ENCODE measurements at regions not wholly inside any gene's neighbourhood (a gene's known extent, or its start where the extent isn't known, plus 50 kb on each side); places are given as distances from the start of the nearest gene placed in this dataset.
"Not testable (repeated sequence)": the region's sequence is repeated elsewhere in the genome, so short reads cannot be mapped to it uniquely, and the experiment has no call there.

DNA sequence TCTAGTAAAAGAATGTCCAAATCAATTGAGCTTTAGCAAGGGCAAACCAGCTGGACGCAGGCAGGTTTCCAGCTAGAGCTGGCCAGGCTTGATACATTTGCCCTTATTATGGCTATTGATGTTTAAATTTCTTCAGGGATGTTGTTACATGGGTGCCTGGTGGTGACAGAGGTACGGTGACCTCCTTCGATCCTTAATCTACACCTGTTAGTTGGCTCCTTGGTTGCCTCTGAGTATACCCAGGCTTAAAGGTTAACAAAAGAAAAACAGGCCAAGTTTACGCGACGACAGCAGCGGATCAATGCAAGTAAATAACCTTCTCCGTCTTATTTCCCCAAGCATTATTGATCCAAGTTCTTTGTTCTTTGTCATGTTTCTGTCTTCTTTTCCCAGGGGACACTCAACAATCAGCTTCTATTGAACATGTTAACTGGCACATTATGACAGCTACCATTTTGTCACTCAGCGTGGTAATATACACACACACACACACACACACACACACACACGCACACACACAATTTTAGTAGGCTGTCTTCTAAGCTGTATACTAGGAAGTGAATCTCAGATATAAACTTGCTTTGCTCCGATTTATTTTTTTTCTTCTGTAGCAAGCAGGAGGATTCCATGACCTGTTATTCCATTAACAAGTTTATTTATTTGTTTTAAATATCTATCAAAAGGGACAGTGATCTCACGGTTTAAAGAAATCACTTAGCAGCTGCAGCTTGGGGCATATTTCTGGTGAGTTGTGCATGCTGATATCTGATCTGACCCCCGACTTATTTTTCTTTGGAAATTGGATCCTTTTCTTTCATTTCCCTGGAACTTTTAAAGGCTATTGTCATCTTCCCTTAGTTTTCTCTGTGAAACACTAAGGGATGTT lies 844.7 kb downstream of the MCTP2 start:
- Histone ChIP-seq H3K36me3 (ENCODE audit: insufficient read depth, low read depth, low read length) (no peaks in the 10 kb centered on the region), H3K4me1 (ENCODE audit: insufficient read depth, low read length) (no peaks in the 10 kb centered on the region), H3K9me3 (ENCODE audit: insufficient read depth, low read depth, low read length) (no peaks in the 10 kb centered on the region), H3K27me3 (ENCODE audit: insufficient read depth, low read length) (no peaks in the 10 kb centered on the region), H3K9ac (ENCODE audit: low read depth, low read length) (no peak overlapping the region), H3K27ac (ENCODE audit: low read length) (no peak overlapping the region), H3K4me3 (ENCODE audit: low read length) (no peak overlapping the region)

DNA sequence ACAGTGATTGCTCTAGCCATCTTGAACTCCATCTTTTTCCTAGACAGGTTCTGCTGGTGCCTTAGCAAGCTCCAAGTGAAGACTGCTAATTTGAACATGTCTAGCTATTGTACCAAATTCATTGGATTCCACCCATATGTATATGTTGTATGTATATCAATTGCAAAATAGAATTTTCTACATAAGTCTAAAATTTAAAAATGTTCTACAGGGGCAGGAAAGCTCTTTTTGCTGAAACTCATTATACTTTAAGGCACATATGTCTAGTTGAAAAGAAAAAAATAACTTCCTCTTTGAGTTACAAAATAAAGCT lies 845.3 kb downstream of the MCTP2 start:
- H3K4me1 ChIP-seq (ENCODE audit: insufficient read depth, low read length) = no peaks in the 10 kb centered on the region
- no peaks in the 10 kb centered on the region for H3K27me3 ChIP-seq (ENCODE audit: insufficient read depth, low read length)
- H3K9ac ChIP-seq (ENCODE audit: low read depth, low read length) = no peak overlapping the region
- H3K9me3 ChIP-seq (ENCODE audit: insufficient read depth, low read depth, low read length) = no peaks in the 10 kb centered on the region
- H3K27ac ChIP-seq (ENCODE audit: low read length) = no peak overlapping the region
- H3K4me3 ChIP-seq (ENCODE audit: low read length) = no peak overlapping the region
- no peaks in the 10 kb centered on the region for H3K36me3 ChIP-seq (ENCODE audit: insufficient read depth, low read depth, low read length)

DNA sequence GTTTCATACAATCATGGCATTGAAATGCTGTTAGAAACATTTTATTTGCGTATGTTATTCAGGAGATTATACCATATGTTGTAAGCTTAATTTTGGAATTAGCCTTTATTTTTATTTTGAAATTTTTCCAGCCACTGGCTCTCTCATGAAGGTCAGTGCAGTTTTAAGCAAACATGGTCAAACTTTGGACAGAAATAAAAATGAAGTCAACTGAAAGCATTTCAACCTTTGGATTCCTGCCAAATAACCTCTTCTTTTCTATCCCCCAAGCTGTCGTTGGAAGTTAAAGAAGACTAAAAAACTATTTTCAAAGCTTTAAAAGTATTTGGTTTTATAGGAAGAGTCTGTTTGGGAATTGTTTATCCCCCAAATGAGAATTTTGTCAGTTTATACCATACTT lies 846.6 kb downstream of the MCTP2 start:
- Histone ChIP-seq H3K27me3 (ENCODE audit: insufficient read depth, low read length) (no peaks in the 10 kb centered on the region), H3K9me3 (ENCODE audit: insufficient read depth, low read depth, low read length) (no peaks in the 10 kb centered on the region), H3K27ac (ENCODE audit: low read length) (no peak overlapping the region), H3K36me3 (ENCODE audit: insufficient read depth, low read depth, low read length) (no peaks in the 10 kb centered on the region), H3K9ac (ENCODE audit: low read depth, low read length) (no peak overlapping the region), H3K4me1 (ENCODE audit: insufficient read depth, low read length) (no peaks in the 10 kb centered on the region), H3K4me3 (ENCODE audit: low read length) (no peak overlapping the region)

DNA sequence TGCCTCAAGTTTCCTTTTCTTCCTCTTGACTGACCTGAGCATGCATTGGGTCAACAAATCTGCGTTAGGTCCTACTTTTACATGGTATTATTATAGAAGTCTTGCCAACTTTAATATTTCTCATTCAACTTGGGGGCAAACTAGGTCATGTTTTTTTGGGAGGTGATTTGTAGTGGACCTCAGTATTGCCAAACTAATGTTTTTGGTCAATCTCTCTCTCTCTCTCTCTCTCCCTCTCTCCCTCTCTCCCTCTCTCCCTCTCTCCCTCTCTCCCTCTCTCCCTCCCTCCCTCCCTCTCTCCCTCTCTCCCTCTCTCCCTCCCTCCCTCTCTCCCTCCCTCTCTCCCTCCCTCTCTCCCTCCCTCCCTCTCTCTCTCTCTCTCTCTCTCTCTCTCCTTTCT lies 848.9 kb downstream of the MCTP2 start:
- H3K27me3 ChIP-seq (ENCODE audit: insufficient read depth, low read length); H3K4me3 ChIP-seq (ENCODE audit: low read length); H3K36me3 ChIP-seq (ENCODE audit: insufficient read depth, low read depth, low read length); H3K9me3 ChIP-seq (ENCODE audit: insufficient read depth, low read depth, low read length); H3K4me1 ChIP-seq (ENCODE audit: insufficient read depth, low read length); H3K27ac ChIP-seq (ENCODE audit: low read length); H3K9ac ChIP-seq (ENCODE audit: low read depth, low read length): not testable (repeated sequence)

DNA sequence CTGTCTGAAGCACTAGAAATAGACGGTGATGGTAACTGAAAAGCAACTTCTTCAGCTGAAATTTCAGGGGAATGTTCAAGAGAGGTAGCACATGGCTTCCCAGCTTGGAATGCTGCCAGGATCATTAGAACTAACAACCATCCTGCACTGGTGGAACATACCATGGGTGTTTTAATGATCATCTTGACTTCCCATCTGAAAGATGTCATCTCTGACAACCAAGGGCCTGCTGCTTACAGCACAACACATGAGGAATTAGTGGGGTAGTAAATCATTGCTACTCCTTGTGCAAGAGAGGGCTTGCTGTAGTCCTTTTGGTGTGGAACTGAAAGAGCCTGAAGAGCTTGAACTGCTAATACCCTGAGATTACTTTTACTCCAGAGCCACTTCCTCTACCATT lies 853.7 kb downstream of the MCTP2 start:
- H3K27me3 ChIP-seq (ENCODE audit: insufficient read depth, low read length) = no peaks in the 10 kb centered on the region
- H3K27ac ChIP-seq (ENCODE audit: low read length) = no peak overlapping the region
- H3K4me3 ChIP-seq (ENCODE audit: low read length) = no peak overlapping the region
- no peaks in the 10 kb centered on the region; the same call in 1 of the 2 replicates for H3K4me1 ChIP-seq (ENCODE audit: insufficient read depth, low read length)
- no peaks in the 10 kb centered on the region for H3K36me3 ChIP-seq (ENCODE audit: insufficient read depth, low read depth, low read length)
- no peak overlapping the region for H3K9ac ChIP-seq (ENCODE audit: low read depth, low read length)
- H3K9me3 ChIP-seq (ENCODE audit: insufficient read depth, low read depth, low read length) = no peaks in the 10 kb centered on the region

DNA sequence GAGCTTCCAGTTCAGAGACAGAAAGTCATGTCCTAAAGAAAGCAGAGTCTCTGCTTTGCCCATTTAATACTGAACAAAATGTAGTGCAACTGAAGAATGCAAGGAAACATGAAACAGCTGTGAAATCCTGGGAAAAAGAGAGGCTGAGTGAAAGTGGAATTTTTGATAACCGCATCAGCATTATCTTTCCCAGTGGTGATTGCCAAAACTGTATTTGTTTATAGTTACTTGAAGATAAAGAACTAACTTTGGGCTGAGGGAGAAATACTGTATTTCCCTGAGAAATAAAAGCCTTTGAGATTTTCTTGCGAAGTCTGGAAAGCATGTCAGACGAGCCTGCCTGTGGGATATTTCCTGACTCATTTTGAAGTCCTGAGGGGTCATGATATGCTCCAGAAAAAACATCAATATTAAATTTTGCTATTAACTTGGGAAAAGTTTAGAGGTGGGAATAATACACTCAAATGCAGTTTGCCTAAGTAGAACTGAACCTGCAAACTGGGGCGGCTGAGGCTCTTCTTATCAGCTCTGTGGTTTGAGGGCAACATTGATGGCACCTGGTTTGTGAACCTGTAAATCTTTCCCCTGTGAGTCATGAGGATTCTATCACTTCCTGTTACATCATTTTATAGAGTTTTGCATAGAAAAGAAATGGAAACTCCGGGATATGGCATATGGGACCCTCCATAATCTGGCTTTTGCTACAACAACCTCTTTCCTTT lies 855.3 kb downstream of the MCTP2 start:
- Histone ChIP-seq H3K4me3 (ENCODE audit: low read length) (no peak overlapping the region), H3K9me3 (ENCODE audit: insufficient read depth, low read depth, low read length) (no peaks in the 10 kb centered on the region), H3K9ac (ENCODE audit: low read depth, low read length) (no peak overlapping the region), H3K27me3 (ENCODE audit: insufficient read depth, low read length) (no peaks in the 10 kb centered on the region), H3K36me3 (ENCODE audit: insufficient read depth, low read depth, low read length) (no peaks in the 10 kb centered on the region), H3K4me1 (ENCODE audit: insufficient read depth, low read length) (no peaks in the 10 kb centered on the region; the same call in 1 of the 2 replicates), H3K27ac (ENCODE audit: low read length) (no peak overlapping the region)

DNA sequence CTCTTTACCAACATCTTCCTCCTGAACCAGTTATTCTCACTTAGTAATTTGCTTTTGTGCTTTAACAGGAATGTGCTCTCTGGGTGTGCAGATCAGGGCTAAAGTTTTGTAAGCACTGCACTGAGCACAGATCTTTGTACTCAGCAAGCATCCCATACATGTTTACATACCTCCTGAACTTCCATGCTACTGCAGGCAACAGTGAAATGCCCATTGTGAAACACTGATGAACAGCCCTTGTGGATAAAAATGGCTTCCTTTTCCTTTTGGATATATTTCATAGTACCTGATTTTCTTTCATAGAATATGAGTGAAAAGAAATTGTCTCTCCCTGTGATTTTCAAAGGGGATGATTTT lies 855.9 kb downstream of the MCTP2 start:
- no peak overlapping the region for H3K9ac ChIP-seq (ENCODE audit: low read depth, low read length)
- H3K4me1 ChIP-seq (ENCODE audit: insufficient read depth, low read length) = no peaks in the 10 kb centered on the region; the same call in 1 of the 2 replicates
- H3K9me3 ChIP-seq (ENCODE audit: insufficient read depth, low read depth, low read length) = no peaks in the 10 kb centered on the region
- no peak overlapping the region for H3K4me3 ChIP-seq (ENCODE audit: low read length)
- no peak overlapping the region for H3K27ac ChIP-seq (ENCODE audit: low read length)
- no peaks in the 10 kb centered on the region for H3K36me3 ChIP-seq (ENCODE audit: insufficient read depth, low read depth, low read length)
- no peaks in the 10 kb centered on the region for H3K27me3 ChIP-seq (ENCODE audit: insufficient read depth, low read length)

DNA sequence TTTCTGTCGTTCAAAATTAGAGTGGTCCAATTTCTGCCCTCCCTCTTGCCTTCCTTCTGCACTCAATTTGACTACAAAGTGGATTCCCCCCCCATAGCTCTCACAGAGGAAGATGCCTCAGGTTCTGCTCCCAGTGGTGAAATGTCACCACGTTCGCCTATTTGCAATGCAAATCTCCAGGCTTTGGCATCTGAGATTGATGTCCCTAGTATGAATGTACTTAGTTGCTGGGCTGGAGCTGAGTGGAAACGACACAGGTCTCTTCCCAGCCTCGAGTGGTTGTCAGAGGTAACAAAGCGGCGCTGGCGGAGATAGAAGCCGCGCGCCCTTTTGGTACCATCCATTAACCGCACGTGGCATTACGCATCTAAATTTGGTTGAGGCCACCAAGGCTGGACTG lies 860.1 kb downstream of the MCTP2 start:
- no peak overlapping the region for H3K4me3 ChIP-seq (ENCODE audit: low read length)
- no peaks in the 10 kb centered on the region for H3K36me3 ChIP-seq (ENCODE audit: insufficient read depth, low read depth, low read length)
- H3K27ac ChIP-seq (ENCODE audit: low read length) = no peak overlapping the region
- H3K9ac ChIP-seq (ENCODE audit: low read depth, low read length) = no peak overlapping the region
- no peaks in the 10 kb centered on the region for H3K27me3 ChIP-seq (ENCODE audit: insufficient read depth, low read length)
- H3K9me3 ChIP-seq (ENCODE audit: insufficient read depth, low read depth, low read length) = no peaks in the 10 kb centered on the region
- no peaks in the 10 kb centered on the region; the same call in 1 of the 2 replicates for H3K4me1 ChIP-seq (ENCODE audit: insufficient read depth, low read length)

DNA sequence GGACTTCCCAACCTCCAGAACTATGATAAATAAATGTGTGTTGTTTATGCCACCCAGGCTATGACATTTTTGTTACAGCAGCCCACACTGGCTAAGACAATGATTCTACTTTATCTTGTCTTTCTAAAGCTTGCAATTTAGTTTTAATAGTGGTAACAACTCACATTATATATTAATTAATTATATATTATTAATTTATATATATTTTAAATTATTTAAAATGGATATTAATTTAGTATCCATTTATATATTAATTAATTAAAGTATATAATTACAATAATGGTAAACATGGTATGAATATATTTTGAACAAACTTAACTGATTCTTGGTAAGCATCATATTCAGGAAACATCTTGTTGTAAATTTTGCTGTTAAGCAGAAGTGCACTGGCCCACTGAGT lies 863.9 kb downstream of the MCTP2 start:
- Histone ChIP-seq H3K4me3 (ENCODE audit: low read length) (no peak overlapping the region), H3K36me3 (ENCODE audit: insufficient read depth, low read depth, low read length) (no peaks in the 10 kb centered on the region), H3K27me3 (ENCODE audit: insufficient read depth, low read length) (no peaks in the 10 kb centered on the region), H3K4me1 (ENCODE audit: insufficient read depth, low read length) (no peaks in the 10 kb centered on the region), H3K9ac (ENCODE audit: low read depth, low read length) (no peak overlapping the region), H3K9me3 (ENCODE audit: insufficient read depth, low read depth, low read length) (no peaks in the 10 kb centered on the region), H3K27ac (ENCODE audit: low read length) (no peak overlapping the region)

DNA sequence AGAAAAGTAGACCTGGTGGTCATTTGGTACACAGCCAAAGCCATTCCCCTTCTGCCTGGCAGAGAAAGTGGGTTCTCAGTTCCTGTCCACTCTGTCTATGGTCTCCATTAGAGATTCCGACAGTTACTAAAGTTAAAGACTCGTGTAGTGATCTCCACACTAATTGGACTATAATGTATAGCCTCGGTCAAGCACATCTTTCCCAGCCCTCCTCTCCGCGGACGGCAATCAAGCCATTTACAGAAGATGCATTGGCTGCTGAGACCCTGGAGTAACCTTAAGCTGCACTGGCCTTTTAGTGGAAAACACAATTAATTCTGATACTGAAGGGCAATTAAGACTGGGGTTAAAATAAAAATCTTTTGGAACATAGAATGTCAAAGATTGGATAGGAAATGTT lies 865.3 kb downstream of the MCTP2 start:
- no peak overlapping the region for H3K4me3 ChIP-seq (ENCODE audit: low read length)
- no peaks in the 10 kb centered on the region for H3K9me3 ChIP-seq (ENCODE audit: insufficient read depth, low read depth, low read length)
- no peaks in the 10 kb centered on the region for H3K36me3 ChIP-seq (ENCODE audit: insufficient read depth, low read depth, low read length)
- no peak overlapping the region for H3K27ac ChIP-seq (ENCODE audit: low read length)
- H3K27me3 ChIP-seq (ENCODE audit: insufficient read depth, low read length) = no peaks in the 10 kb centered on the region
- H3K9ac ChIP-seq (ENCODE audit: low read depth, low read length) = no peak overlapping the region
- no peaks in the 10 kb centered on the region for H3K4me1 ChIP-seq (ENCODE audit: insufficient read depth, low read length)

DNA sequence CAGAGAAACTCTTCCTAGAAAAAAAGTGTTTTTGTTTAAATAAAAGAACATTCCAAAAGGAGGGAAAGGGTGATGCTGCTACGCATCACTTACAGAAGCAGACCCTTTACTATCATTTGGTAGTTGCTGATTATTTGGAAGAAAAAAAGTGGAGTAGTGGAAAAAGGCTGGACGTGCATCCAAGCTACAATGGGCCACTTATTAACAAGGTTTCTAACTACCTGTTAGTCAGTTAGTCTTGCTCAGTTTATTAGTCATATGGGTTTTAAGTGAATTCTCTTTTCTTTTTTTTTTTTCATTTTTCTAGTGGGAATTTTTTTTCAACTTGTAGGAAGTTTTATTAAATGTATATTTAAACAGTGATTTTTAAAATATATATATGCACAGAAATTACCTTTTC lies 866.0 kb downstream of the MCTP2 start:
- H3K36me3 ChIP-seq (ENCODE audit: insufficient read depth, low read depth, low read length) = no peaks in the 10 kb centered on the region
- no peak overlapping the region for H3K27ac ChIP-seq (ENCODE audit: low read length)
- H3K4me1 ChIP-seq (ENCODE audit: insufficient read depth, low read length) = no peaks in the 10 kb centered on the region
- no peak overlapping the region for H3K4me3 ChIP-seq (ENCODE audit: low read length)
- no peaks in the 10 kb centered on the region for H3K27me3 ChIP-seq (ENCODE audit: insufficient read depth, low read length)
- no peak overlapping the region for H3K9ac ChIP-seq (ENCODE audit: low read depth, low read length)
- H3K9me3 ChIP-seq (ENCODE audit: insufficient read depth, low read depth, low read length) = no peaks in the 10 kb centered on the region

DNA sequence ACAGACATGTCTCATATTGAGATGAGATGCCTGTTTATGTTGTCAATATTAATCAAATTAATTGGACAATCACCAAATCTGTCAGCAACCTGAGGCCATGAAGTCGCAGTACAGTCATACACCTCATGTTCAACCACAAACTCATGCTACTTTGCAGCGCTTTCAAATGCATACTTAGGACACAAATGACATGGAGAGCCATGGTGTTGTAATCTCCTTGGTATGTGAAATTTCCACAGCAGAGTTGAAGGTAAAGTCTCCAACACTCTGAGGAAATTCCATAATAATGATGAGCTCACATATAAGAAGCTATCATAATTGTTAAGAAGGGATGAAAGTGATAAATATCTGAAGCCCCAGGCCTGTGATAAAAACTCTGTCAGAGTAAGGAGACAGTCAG lies 873.9 kb downstream of the MCTP2 start:
- H3K27me3 ChIP-seq (ENCODE audit: insufficient read depth, low read length) = no peaks in the 10 kb centered on the region
- H3K4me1 ChIP-seq (ENCODE audit: insufficient read depth, low read length) = no peaks in the 10 kb centered on the region; the same call in 1 of the 2 replicates
- no peak overlapping the region for H3K9ac ChIP-seq (ENCODE audit: low read depth, low read length)
- H3K27ac ChIP-seq (ENCODE audit: low read length) = no peak overlapping the region
- H3K36me3 ChIP-seq (ENCODE audit: insufficient read depth, low read depth, low read length) = no peaks in the 10 kb centered on the region
- H3K4me3 ChIP-seq (ENCODE audit: low read length) = no peak overlapping the region
- H3K9me3 ChIP-seq (ENCODE audit: insufficient read depth, low read depth, low read length) = no peaks in the 10 kb centered on the region

Data from iPS-20b (cell line).